GM20000 (cell line): ENCODE measurements at regions not wholly inside any gene's neighbourhood (a gene's known extent, or its start where the extent isn't known, plus 50 kb on each side); places are given as distances from the start of the nearest gene placed in this dataset.

Source experiments
- DNase-seq: peaks from one replicate; pipeline ENCODE4 v3.0.0; 2012; ENCODE audit warnings: low spot score
- CTCF ChIP-seq: IDR thresholded peaks from 2 replicates; pipeline ENCODE4 v1.5.1; 2012; ENCODE audit warnings: mild to moderate bottlenecking, control low read depth; ENCODE audit errors: extremely low read depth, missing control alignments

- no peak for DNase-seq
- TF ChIP-seq CTCF: no peak
These were observed 484.6 kb downstream of the VRK1 start for GRCh38 chr14:97281741-97282140.

- no peak for DNase-seq
These were observed 485.2 kb downstream of the VRK1 start for GRCh38 chr14:97282210-97283004.

GRCh38 chr14:97283005-97283403 lies 485.8 kb downstream of the VRK1 start:
- no peak for DNase-seq
- TF ChIP-seq CTCF: no peak

More at GRCh38 chr14:97282210-97283004, 485.2 kb downstream of the VRK1 start:
- TF ChIP-seq CTCF: no peak

GRCh38 chr14:97283426-97283825 lies 486.2 kb downstream of the VRK1 start:
- TF ChIP-seq CTCF: no peak
- DNase-seq: no peak

- no peak for DNase-seq
These were observed 486.7 kb downstream of the VRK1 start for GRCh38 chr14:97283841-97284240.

GRCh38 chr14:97287956-97288355 lies 490.8 kb downstream of the VRK1 start:
- DNase-seq: no peak

More at GRCh38 chr14:97283841-97284240, 486.7 kb downstream of the VRK1 start:
- TF ChIP-seq CTCF: no peak

GRCh38 chr14:97290065-97290464 lies 492.9 kb downstream of the VRK1 start:
- TF ChIP-seq CTCF: no peak
- no peak for DNase-seq

More at GRCh38 chr14:97287956-97288355, 490.8 kb downstream of the VRK1 start:
- no peak for TF ChIP-seq CTCF
